ENCODE measurements at regions not wholly inside any gene's neighbourhood (a gene's known extent, or its start where the extent isn't known, plus 50 kb on each side); places are given as distances from the start of the nearest gene placed in this dataset.
"Not testable (repeated sequence)": the region's sequence is repeated elsewhere in the genome, so short reads cannot be mapped to it uniquely, and the experiment has no call there.

DNA sequence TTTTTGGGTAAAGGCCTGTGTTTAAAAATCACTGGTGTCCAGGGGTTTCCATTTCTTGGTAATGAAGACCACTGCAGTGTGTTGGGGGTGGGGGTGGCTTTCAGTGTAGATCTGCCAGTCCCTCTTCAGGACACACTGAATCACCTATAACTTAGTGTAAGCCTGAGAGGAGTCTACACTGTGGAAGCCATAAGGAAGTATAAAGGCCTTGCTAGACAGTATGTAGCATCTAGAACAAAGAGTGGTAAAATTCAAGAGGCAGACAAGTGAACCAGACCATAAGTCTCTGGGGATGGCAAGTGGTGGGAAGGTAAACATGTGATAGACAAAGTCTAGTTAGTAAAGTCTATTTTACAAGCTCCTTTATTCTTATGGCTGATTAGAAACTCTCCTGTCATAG lies 191.8 kb downstream of the CCNG2 start:
- TF ChIP-seq, protein P1, sequence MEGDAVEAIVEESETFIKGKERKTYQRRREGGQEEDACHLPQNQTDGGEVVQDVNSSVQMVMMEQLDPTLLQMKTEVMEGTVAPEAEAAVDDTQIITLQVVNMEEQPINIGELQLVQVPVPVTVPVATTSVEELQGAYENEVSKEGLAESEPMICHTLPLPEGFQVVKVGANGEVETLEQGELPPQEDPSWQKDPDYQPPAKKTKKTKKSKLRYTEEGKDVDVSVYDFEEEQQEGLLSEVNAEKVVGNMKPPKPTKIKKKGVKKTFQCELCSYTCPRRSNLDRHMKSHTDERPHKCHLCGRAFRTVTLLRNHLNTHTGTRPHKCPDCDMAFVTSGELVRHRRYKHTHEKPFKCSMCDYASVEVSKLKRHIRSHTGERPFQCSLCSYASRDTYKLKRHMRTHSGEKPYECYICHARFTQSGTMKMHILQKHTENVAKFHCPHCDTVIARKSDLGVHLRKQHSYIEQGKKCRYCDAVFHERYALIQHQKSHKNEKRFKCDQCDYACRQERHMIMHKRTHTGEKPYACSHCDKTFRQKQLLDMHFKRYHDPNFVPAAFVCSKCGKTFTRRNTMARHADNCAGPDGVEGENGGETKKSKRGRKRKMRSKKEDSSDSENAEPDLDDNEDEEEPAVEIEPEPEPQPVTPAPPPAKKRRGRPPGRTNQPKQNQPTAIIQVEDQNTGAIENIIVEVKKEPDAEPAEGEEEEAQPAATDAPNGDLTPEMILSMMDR (IDR thresholded peaks at IDR 0.05; ENCODE audit: borderline replicate concordance, insufficient read depth, low read depth, low read length): no peak
- no peak overlapping the region for H3K4me3 ChIP-seq (ENCODE audit: low read depth, low read length)

DNA sequence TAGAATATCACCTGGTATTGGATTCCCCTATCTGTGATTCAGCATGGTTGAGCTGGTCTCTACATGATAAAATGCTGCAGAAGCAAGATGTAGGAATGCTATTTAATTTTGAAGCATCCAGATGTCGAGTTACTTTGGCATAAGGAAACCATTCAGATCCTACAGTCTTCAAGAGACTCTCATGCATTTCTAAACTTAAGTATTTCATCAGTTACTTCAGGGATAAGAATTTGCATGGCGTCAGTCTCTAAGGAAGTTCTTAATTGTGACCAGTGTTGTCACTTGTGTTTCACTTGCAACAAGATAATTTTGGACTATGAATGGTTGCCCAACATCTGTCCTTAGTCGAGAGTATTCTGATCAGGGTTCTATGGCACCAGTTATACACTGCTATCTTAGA lies 192.4 kb downstream of the CCNG2 start:
- TF ChIP-seq, protein P1 (IDR thresholded peaks at IDR 0.05; ENCODE audit: borderline replicate concordance, insufficient read depth, low read depth, low read length): no peak
- H3K4me3 ChIP-seq (ENCODE audit: low read depth, low read length): no peak overlapping the region

- H3K4me3 ChIP-seq (ENCODE audit: low read depth, low read length): no peak overlapping the region
- TF ChIP-seq, protein P1 (IDR thresholded peaks at IDR 0.05; ENCODE audit: borderline replicate concordance, insufficient read depth, low read depth, low read length): no peak
Measured at GRCh38 chr4:77349796-77350195, 192.8 kb downstream of the CCNG2 start.

DNA sequence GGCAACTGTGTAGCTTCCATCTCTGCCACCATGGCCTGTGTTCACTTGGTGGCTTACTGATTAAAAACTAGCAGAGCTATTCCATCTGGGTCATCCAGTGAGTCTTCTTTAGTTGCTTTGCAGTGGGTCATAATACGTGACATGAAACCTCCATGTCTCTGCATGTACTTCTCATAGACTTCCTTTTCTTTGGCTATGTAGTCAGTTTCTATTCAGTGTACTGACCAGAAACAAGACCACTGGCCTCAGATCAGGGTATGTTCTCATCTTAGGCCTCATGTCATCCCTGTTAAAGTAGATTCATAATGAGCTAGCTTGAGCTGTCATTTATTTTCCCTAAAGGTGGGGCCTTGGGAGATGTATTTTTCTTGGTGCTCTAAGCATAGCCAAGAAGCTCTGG lies 195.2 kb downstream of the CCNG2 start:
- H3K4me3 ChIP-seq (ENCODE audit: low read depth, low read length): no peak overlapping the region
- TF ChIP-seq, protein P1 (IDR thresholded peaks at IDR 0.05; ENCODE audit: borderline replicate concordance, insufficient read depth, low read depth, low read length): no peak

GRCh38 chr4:77353724-77354315 lies 196.8 kb downstream of the CCNG2 start:
- not testable (repeated sequence) for H3K4me3 ChIP-seq (ENCODE audit: low read depth, low read length)

GRCh38 chr4:77354550-77354949 lies 197.5 kb downstream of the CCNG2 start:
- TF ChIP-seq, protein P1 (IDR thresholded peaks at IDR 0.05; ENCODE audit: borderline replicate concordance, insufficient read depth, low read depth, low read length): no peak
- H3K4me3 ChIP-seq (ENCODE audit: low read depth, low read length): no peak overlapping the region

DNA sequence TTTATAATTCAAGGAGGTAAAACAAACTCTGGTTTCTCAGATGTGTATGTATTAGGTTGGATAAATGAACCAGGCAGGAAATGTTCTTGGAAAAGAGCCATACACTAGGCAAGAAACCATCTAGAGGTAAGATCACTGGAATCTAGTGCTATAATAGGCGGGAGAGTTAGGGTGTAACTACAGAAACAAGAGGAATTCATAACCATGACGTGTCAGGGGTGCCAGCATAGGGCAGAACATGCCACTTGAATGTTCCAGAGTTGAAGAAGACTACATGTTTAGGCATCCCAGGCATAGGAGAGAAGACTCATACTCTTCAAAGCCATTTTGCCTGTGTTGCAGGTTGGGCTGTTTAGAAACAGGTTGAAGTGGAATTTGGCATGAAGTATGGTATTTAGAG lies 198.7 kb downstream of the CCNG2 start:
- H3K4me3 ChIP-seq (ENCODE audit: low read depth, low read length): no peak overlapping the region
- TF ChIP-seq, protein P1 (IDR thresholded peaks at IDR 0.05; ENCODE audit: borderline replicate concordance, insufficient read depth, low read depth, low read length): no peak
